GM10266 (cell line): ENCODE measurements at regions not wholly inside any gene's neighbourhood (a gene's known extent, or its start where the extent isn't known, plus 50 kb on each side); places are given as distances from the start of the nearest gene placed in this dataset.

Experiments used
- DNase-seq: peaks from one replicate; pipeline ENCODE4 v3.0.0; 2012; ENCODE audit errors: extremely low spot score
- CTCF ChIP-seq: IDR thresholded peaks from 2 replicates; pipeline ENCODE4 v1.5.1; 2012; ENCODE audit warnings: mild to moderate bottlenecking, low read depth; ENCODE audit not compliant: control insufficient read depth, insufficient read depth; ENCODE audit errors: missing control alignments

- no peak for TF ChIP-seq CTCF
- DNase-seq = no peak
Measured at GRCh38 chr3:107428051-107428858, 51.0 kb downstream of the CCDC54 start.

GRCh38 chr3:107429320-107430181, 52.3 kb downstream of the CCDC54 start:
- peak; percentile 83 for DNase-seq
- TF ChIP-seq CTCF = peak; percentile 86

GRCh38 chr3:107430214-107430995, 53.2 kb downstream of the CCDC54 start:
- peak; percentile 15 for DNase-seq

GRCh38 chr3:107430996-107431245, 53.7 kb downstream of the CCDC54 start:
- no peak for TF ChIP-seq CTCF
- peak; percentile 37 for DNase-seq

More at GRCh38 chr3:107430214-107430995, 53.2 kb downstream of the CCDC54 start:
- no peak for TF ChIP-seq CTCF

GRCh38 chr3:107431246-107432012, 54.2 kb downstream of the CCDC54 start:
- no peak for TF ChIP-seq CTCF
- DNase-seq = peak; percentile 62

- no peak for TF ChIP-seq CTCF
- no peak for DNase-seq
Measured at GRCh38 chr3:107432013-107432515, 54.8 kb downstream of the CCDC54 start.
